HG03575 (cell line): ENCODE measurements at regions not wholly inside any gene's neighbourhood (a gene's known extent, or its start where the extent isn't known, plus 50 kb on each side); places are given as distances from the start of the nearest gene placed in this dataset.

ENCODE experiments used
- ATAC-seq: cut with Tn5 transposase; IDR thresholded peaks from one replicate; pipeline ENCODE4 v1.9.1; 2021; ENCODE audit not compliant: unreplicated experiment, insufficient number of reproducible peaks, low FRiP score; ENCODE audit errors: extremely low read depth

GRCh38 chr6:19324376-19324775, 512.8 kb upstream of the ID4 start:
- no peak for ATAC-seq

DNA sequence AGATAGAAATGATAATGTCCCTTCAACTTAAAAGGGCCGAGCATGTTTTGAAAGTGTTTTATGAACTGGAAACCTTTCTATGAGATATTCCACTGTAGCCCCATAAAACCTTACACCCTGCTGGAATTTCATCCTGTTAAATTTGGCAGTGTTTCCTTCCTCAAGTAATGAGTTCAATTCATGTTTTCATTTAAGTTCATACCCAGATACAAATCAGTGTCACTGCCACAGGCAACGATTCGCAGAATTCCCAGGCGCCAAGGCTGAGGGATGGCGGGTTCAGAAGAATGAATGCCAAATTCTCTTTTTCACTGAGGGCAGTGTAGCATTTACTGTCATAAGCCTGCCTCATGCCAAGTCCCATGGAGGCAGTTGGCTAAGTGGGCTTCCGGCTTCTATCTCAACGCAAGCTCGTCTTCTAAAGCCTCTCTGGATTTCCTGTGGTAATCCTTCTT, 511.8 kb upstream of the ID4 start:
- ATAC-seq, result no peak

DNA sequence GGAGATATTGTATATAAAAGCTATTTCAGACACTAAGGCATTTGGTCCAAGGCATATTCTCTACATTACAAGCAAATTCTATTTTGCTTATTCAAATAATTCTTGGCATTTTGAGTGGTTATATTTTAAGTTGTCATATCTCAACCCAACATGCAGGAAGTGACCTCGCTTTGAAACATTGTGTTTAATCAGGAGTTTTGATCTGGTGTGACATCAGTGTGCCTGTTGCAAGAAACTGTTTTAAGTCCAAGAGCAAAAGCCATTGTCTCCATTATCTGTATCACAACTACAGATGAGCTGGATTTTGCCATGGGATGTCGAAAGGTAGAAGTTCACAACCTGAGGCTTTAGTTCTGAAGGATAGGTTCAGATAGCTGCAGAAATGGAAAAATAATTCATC, 509.9 kb upstream of the ID4 start:
- no peak for ATAC-seq

GRCh38 chr6:19327661-19328060, 509.5 kb upstream of the ID4 start:
- no peak for ATAC-seq

- ATAC-seq, result no peak
Measured at GRCh38 chr6:19329078-19329477, 508.1 kb upstream of the ID4 start.

GRCh38 chr6:19331089-19331488, 506.1 kb upstream of the ID4 start:
- no peak for ATAC-seq

DNA sequence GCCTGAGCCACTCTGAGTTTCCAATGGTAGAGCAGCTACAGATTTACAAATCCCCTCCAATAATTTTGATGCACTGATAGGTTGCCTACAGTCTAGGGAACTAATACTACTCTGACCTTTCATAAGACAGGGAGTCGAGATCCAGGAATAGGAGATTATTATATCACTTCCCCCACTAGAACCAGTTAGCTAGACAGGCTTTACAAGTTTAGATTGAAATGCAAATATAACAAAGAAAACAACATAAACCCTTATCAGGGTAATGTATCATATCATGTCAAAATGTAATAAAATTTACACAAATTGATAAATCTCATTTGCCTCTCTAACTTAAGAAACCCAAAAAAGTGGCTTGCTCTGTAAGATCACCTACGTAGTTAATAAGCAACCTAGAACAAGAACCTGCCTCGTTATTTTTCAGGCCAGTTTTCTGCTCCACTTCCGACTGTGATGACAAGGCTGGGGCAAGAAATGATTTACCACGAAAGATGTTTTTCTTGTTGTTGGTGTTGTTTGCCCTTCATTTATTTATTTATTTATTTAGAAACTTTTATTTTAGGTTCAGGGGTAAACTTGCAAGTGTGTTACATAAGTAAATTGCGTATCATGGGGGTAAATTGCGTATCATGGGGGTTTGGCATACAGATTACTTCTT, 504.2 kb upstream of the ID4 start:
- ATAC-seq, result no peak

DNA sequence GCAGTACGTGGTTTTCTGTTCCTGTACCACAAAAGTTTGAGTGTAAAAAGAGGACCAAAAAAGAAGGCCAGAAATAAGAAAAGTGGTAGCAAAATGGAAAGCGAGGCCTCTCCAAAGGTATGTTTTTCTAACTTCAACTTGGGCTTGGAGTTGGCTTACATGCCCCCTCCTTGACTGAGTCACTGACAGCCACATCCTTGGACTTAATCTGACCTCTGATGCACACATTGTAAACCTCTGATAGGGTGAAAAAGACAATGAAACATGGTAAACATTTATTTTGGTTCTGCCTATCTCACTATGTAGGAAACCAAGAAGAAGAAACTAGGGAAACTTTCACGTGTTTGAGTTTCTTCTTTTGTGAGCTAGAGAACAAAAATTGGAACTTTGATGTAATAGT, 503.2 kb upstream of the ID4 start:
- no peak for ATAC-seq

GRCh38 chr6:19336579-19336978, 500.6 kb upstream of the ID4 start:
- no peak for ATAC-seq

DNA sequence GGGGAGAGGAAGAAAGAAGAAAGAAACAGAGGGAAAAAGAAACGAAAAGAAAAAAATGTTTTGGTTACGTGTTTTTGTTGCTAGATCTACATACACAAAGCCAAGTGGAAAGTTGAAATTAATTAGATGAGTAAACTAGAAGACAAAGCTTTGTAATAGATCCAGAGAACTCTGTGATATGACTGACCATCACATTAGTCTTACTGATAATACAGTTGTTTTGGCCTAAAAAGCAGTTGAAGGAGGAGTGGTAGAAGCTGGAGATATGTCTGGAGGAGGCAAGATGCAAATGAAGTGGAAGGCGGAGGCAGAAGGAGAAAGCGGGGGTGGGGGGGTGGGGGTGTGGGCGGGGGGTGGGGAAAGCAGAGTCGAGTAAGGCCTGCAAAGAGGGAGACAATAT, 500.1 kb upstream of the ID4 start:
- no peak for ATAC-seq

GRCh38 chr6:19342616-19343015, 494.6 kb upstream of the ID4 start:
- no peak for ATAC-seq

DNA sequence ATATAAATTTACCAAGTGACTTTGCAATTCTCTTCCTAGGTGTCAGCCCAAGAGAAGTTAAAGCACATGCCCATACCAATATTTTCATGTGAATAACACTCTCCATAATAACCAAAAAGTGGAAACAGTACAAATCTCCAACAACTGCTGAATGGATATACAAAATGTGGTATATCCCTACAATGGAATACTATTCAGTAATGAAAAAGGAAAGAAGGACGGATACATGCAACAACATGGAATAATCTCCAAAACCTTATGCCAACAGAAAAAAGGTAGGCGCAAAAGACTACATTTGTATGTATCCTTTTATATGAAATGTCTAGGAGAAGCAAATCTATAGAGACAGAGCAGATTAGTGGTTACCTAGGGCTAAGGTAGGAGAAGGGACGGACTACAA, 487.7 kb upstream of the ID4 start:
- ATAC-seq, result no peak

- ATAC-seq, result no peak
Measured at GRCh38 chr6:19354181-19354580, 483.0 kb upstream of the ID4 start.

- no peak for ATAC-seq
Measured at GRCh38 chr6:19356692-19357091, 480.5 kb upstream of the ID4 start.

- ATAC-seq, result no peak
Measured at GRCh38 chr6:19362396-19362795, 474.8 kb upstream of the ID4 start.

- no peak for ATAC-seq
Measured at GRCh38 chr6:19368511-19368910, 468.7 kb upstream of the ID4 start.

- ATAC-seq, result no peak
Measured at GRCh38 chr6:19369785-19370184, 467.4 kb upstream of the ID4 start.

GRCh38 chr6:19370831-19371230, 466.3 kb upstream of the ID4 start:
- no peak for ATAC-seq

DNA sequence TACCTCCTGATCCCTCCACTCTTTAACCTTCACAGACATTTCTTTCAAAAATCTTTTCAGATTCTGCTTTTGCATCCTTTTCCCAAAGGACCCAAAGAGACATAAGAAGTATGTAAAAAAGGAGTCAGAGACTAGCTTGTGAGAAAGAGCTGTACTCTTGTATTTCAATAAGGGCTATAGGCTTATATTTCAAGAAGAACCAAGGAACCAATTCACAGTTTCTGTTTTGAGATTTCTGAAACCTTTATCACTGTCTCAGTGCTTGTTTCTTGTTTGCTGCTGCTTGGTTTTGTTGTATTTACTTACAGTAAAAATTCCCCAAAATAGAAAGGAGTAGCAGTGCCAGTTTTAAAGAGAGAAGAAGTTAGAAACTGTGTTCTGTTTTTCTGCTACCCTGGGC, 461.6 kb upstream of the ID4 start:
- ATAC-seq, result no peak

- ATAC-seq, result no peak
Measured at GRCh38 chr6:19377722-19378121, 459.4 kb upstream of the ID4 start.

DNA sequence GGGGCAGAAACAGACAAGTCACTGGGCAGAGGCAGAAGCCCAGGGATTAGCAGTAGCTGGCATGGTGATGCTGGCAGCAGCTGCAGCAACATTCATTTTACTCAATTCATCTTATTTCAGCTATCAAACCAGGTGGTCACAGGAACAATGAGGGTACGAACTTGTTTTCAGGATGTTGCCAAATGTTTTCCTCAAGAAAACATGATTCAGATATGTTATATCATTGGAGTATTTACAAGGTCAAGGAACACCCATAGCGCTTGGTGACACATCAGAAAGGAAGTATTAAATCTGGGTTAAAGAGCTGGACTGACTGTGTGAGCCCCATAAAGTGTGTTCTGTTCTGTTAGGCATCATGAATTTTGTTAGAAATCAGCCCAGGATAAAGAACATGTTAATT, 456.9 kb upstream of the ID4 start:
- ATAC-seq, result no peak
